KBM-7 (cell line): ENCODE measurements at regions not wholly inside any gene's neighbourhood (a gene's known extent, or its start where the extent isn't known, plus 50 kb on each side); places are given as distances from the start of the nearest gene placed in this dataset.

Experiments used
- DNase-seq: peaks from one replicate; pipeline ENCODE4 v3.0.0-alpha.2; 2015
- in situ Hi-C: fragments of 300-500 bp; cut with MboI; formaldehyde crosslinking; loops from 2 replicates; pipeline ENCODE4 v1.14.3; 2020; ENCODE audit warnings: low sequenced_read_pairs, low pct_unique_long_range_greater_than_20kb, mixed read lengths

- DNase-seq: peak; percentile 70
- in situ Hi-C loops: no loop called here
These were observed 420.5 kb downstream of the GXYLT1 start for GRCh38 chr12:41724216-41724615.

- in situ Hi-C loops: no loop called here
- DNase-seq: no peak
These were observed 425.5 kb downstream of the GXYLT1 start for GRCh38 chr12:41719214-41719613.

GRCh38 chr12:41715256-41715655 lies 429.4 kb downstream of the GXYLT1 start:
- no peak for DNase-seq
- in situ Hi-C loops: no loop called here

DNA sequence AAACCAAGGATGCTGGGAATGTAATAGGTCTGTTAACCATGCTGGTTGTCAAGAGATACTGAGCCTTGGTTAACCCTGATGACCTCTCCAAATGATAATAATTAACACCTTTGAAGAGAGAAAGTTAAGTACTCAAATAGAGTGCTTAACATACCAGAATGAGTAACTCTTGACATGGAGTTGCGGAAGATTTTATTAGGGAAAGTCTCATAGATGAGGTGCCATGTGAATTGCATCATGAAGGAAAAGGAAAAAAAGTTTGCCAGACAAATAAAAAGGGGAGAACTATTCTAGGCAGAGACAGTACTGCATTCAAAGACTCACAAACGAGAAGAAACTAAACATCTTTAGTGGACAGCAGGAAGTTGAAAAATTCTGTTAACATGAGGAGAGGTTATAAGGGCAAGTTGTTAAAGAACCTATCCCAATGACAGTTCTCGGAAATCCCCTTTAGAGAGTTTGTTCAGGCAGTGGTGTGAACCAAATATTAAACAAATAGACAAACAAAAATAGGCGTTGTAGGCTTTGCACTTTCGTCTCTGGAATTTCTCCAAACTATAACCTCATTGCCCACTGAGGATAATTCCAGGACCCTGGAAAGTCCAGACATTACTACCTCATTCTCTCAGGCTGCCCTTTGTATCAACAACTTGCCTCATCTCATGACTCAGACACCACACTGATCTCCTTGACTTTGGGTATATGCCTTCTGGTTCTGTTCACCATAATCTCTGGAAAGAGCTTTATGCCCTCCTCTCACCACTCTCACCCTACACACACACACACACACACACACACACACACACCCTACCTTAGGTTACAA lies 435.0 kb downstream of the GXYLT1 start:
- DNase-seq: no peak
- in situ Hi-C loops: no loop called here

DNA sequence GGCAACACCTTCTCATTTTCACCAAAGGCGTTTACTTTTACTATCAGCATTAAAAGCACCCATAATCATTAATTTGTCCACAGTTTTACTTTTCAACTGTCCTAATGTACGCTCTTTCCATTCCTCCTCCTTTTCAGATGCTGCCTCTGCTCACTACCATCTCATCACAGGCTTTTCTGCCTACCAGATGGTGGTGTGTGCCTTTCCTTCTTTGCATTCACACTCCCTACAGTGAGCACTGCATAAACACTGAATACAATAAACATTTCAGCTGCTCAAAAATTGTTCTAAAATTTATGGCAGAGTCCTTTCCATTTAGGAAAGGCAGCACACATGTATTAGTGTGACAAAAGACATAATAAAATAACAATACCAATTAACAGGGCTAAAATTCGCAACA lies 435.7 kb downstream of the GXYLT1 start:
- no peak for DNase-seq
- in situ Hi-C loops: no loop called here

DNA sequence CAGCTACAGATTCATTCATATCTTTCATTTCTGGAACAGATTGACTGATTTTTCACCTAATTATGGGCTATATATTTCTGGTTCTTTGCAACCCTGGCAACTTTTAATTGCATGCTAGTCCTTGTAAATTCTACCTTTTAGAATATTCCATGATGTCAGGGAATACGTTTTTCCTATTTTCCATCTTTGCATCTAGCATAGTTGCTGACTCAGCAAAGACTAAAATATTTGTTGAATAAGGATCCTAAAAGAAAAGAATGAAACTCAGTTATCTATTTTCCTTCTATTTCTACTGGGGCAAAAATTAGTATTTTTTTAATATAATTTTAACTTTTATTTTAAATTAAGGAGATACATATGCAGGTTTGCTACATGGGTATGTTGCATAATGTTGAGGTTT lies 438.3 kb downstream of the GXYLT1 start:
- in situ Hi-C loops: no loop called here
- DNase-seq: no peak

DNA sequence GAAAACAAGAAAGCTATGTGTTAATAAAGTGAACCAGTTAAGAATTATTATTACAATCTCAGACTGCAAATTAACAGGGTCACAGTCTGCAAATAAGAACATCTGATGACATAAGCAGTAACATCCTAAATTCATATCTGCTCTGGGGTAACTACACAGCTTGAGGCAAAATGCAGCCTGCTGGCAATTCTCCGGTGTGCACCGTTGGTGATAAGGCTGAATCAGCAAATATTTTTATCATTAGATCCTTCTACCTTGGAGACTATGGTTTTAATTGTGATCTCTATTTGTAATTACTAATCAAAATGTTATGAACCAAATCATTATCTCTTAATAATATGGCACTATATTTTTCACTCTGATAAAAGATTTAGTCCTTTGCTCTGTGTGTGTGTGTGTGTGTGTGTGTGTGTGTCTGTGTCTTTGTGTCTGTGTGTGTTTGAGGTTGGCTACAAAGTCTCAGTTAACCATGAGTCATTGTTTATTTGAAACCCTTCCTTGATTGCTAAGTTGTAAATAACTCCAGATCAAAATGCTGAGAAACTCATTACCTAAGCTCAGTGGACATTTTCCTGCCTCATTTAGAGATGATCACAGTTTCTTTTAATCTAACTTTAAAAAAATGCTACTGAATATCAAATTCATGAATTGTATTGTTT lies 442.6 kb downstream of the GXYLT1 start:
- in situ Hi-C loops: no loop called here
- DNase-seq: no peak

DNA sequence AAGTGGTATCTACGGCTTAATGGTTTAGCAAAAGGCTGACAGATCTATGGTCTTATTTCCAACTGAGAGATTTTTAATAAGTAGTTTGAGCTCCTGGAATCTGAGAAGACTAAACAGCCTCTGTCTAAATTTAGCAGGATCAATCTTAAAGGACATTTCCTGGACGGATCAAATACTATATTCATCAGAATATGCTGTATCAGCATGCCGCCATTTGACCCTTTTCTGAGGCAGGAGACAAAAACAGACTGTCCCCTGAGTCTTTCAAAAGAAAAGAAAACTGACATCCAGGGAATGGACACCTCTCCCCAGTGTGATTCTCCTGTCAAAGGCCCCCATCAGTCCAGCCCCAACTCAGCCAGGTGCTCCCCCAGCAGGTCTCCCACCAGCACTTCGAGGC lies 443.7 kb downstream of the GXYLT1 start:
- in situ Hi-C loops: no loop called here
- DNase-seq: no peak

DNA sequence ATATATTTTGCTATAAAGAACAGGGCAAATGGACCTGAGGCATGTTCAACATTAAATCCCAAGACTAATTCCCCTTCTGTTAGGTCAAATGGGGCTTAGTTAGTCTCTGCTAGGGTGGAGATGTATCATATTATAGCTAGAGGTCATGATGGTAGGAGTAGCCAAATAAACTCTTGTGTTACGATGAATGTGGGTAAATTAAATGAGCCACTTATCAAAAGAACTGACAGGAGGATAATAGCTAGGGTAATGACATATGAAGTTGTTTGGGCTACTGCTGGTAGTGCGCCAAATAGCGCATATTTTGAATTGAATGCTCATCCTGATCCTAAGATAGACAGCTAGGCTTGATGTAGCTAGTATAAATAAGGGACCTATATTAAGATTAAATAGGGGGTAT lies 445.0 kb downstream of the GXYLT1 start:
- DNase-seq: no peak
- in situ Hi-C loops: no loop called here

DNA sequence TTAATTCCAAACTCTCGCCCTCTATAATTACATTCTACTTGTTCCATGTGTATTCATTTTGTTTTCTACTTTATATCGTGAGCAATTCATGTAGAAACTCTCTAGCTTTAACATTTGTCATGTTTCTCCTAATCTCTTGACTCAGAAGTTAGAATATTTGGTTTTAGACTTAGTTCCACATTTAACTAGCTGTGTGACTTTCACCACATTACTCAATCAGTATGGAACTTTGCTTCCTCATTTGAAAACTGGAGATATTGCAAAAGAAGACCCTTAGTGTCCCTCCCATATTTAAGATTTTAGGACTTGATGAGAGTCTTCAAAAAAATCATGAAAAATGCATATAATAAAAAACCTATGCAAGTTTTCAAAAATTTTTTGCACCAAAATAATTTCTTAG lies 447.5 kb downstream of the GXYLT1 start:
- in situ Hi-C loops: no loop called here
- peak; percentile 12 for DNase-seq

GRCh38 chr12:41684997-41685396 lies 459.7 kb downstream of the GXYLT1 start:
- in situ Hi-C loops: no loop called here
- no peak for DNase-seq

DNA sequence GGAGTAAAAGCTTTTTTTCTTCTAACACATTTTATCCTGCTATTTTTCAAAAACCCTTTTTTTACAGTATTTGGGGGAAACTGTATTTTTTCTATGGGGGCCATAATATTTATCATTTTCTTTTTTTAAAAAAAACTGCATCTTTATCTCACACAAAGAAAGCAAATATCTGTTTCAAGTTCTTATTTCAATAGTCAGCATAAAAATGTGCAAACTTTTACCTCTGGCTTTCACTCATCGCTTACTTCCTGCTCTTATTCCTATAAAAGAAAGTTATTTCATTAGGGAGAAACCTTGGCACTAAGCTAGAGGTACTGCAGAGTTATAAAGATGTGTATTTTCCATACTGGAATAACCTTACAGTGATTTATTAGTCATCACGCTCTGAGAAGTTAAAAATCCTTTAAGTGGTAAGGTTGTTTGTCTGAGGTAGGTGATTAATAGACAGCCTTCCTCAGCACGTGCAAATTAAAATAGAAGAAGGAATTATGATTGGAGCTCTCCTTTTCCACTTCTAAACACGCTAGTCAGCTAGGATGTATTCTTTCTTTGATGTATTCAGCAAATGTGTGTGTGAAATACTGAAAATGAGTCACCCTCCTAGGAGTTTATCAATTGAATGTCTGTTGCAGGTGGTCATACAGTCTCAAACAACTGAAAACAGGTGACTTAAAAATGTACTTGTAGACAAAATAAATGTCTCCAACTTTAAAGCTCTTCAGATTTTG lies 461.0 kb downstream of the GXYLT1 start:
- in situ Hi-C loops: no loop called here
- no peak for DNase-seq

DNA sequence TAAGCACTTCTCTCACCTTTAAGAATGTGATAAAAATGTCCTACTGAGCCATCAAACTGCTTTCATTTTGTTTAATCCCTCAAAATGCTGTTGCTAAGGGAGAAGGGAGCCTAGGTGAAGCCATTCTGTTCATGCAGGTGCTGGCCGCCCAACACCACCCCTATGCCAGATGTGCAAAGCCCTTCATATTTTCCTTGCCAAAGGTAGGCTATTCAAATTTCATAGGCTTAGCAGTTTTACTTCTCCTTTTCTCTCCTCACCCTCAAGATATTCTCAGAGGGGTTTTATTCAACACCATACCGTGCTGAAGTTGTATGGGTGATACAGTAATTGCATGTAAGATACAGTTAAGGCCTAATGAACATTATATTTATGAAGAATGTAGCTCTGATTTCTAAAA lies 461.7 kb downstream of the GXYLT1 start:
- DNase-seq: no peak
- in situ Hi-C loops: no loop called here

- in situ Hi-C loops: no loop called here
- DNase-seq: no peak
These were observed 462.8 kb downstream of the GXYLT1 start for GRCh38 chr12:41681898-41682297.

- no peak for DNase-seq
- in situ Hi-C loops: no loop called here
These were observed 464.5 kb downstream of the GXYLT1 start for GRCh38 chr12:41680155-41680554.

DNA sequence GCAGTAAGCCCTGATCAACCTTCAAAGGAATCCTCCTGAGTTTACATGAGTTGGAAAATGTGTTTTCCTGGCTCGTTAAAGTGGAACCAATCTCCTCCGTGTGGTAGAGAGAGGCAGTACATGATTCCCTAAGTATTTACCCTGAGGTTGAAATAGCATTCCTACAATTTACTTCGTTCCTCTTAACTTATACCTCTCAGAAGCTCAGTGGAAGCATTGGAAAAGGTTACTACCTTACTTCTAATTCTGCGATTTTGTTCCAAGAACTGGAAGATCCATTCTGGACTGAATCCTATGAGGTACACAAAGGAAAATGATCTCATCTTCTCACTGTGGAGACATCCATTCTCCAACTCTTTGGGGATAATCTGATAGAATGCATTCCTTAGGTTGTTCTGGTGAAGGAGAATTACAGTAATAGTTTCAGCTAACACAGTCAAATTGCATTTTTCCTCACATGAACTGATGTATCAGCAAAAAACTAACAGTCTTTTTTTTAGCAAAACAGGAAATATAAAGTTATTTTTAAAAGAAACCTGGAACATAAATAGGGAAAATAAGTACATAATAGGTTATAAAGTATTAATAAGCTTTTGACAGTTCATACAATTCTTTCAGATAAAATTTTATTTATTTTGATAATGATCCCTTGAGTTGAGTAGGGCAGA lies 475.6 kb downstream of the PDZRN4 start:
- peak; percentile 26 for DNase-seq
- in situ Hi-C loops: no loop called here

- in situ Hi-C loops: no loop called here
- DNase-seq: no peak
These were observed 473.1 kb downstream of the PDZRN4 start for GRCh38 chr12:41661141-41661765.

- in situ Hi-C loops: no loop called here
- DNase-seq: no peak
These were observed 468.3 kb downstream of the PDZRN4 start for GRCh38 chr12:41656454-41656853.
